Sigmoid colon (tissue), 6 donors: ENCODE measurements at regions not wholly inside any gene's neighbourhood (a gene's known extent, or its start where the extent isn't known, plus 50 kb on each side); places are given as distances from the start of the nearest gene placed in this dataset.

ENCODE experiments used
- DNase-seq: peaks from one replicate; pipeline ENCODE4 v3.0.0-alpha.2; 2019
- H3K27ac ChIP-seq, 4 donors: fragments of 200-600 bp; sonication (generic); one replicate each; pipeline ENCODE4 v1.5.1; 2016 to 2019; ENCODE audit warnings: mild to moderate bottlenecking in 1 of 4
- H3K27me3 ChIP-seq, 3 donors: fragments of 200-600 bp; sonication (generic); one replicate each; pipeline ENCODE4 v1.5.1; 2019; ENCODE audit warnings: mild to moderate bottlenecking in 1 of 3
- H3K36me3 ChIP-seq, 4 donors: fragments of 200-600 bp; sonication (generic); one replicate each; pipeline ENCODE4 v1.5.1; 2016 to 2019
- H3K4me1 ChIP-seq, 4 donors: fragments of 200-600 bp; sonication (generic); one replicate each; pipeline ENCODE4 v1.5.1; 2017 to 2019
- H3K4me3 ChIP-seq, 4 donors: fragments of 200-600 bp; sonication (generic); one replicate each; pipeline ENCODE4 v1.5.1; 2017 to 2019; ENCODE audit warnings: mild to moderate bottlenecking in 2 of 4, moderate library complexity in 1 of 4
- H3K9me3 ChIP-seq, 4 donors: fragments of 200-600 bp in 3 of 4; sonication (generic) in 3 of 4; one replicate each; pipeline versions ENCODE4 v1.5.1 to v1.6.1; 2013 to 2019
- CTCF ChIP-seq, 4 experiments: fragments of 450-650 bp in 3 of 4; fragments of 200-600 bp in 1 of 4; IDR thresholded peaks; one replicate each; pipeline ENCODE4 v1.5.1; 2016 to 2019; ENCODE audit warnings: antibody characterized with exemption in 4 of 4, mild to moderate bottlenecking in 3 of 4, moderate library complexity in 2 of 4
- EP300 ChIP-seq, 4 donors: sonication (generic); formaldehyde crosslinking; IDR thresholded peaks; one replicate each; pipeline ENCODE4 v1.6.1; 2017; ENCODE audit warnings: antibody characterized with exemption in 4 of 4
- POLR2A ChIP-seq, 2 donors: fragments of 450-650 bp; IDR thresholded peaks; one replicate each; pipeline ENCODE4 v1.6.1; 2016; ENCODE audit warnings: antibody characterized with exemption in 2 of 2, mild to moderate bottlenecking in 2 of 2, moderate library complexity in 2 of 2
- POLR2AphosphoS5 ChIP-seq, 4 donors: sonication (generic); formaldehyde crosslinking; IDR thresholded peaks; one replicate each; pipeline ENCODE4 v1.6.1; 2017; ENCODE audit warnings: antibody characterized with exemption in 4 of 4
- WGBS, 2 donors: extraction: QIAGEN DNeasy Blood & Tissue Kit; methylation state at CpG; one replicate each; pipeline ENCODE4 v1.1.7; 2013; 5-methylcytosine and 5-hydroxymethylcytosine counted together
- intact Hi-C: fragments of 100-400 bp; cut with DNase I; formaldehyde crosslinking; loops from one replicate; pipeline ENCODE4 v1.15.1; 2023
- donor health status: healthy with polysubstance abuse.
- donor health status: healthy.

- 78 to 83% methylated on average over 4 of the region's 4 CpGs for WGBS, 2 donors
These were observed 341.2 kb upstream of the NAV3 start for GRCh38 chr12:77489331-77489970.

GRCh38 chr12:77488041-77488620 is 342.6 kb upstream of the NAV3 start:
- intact Hi-C loops, result no loop called here
- 72 to 77% methylated on average over 2 of the region's 2 CpGs for WGBS, 2 donors
- no peaks in the 10 kb centered on the region for H3K36me3 ChIP-seq
- TF ChIP-seq POLR2A (IDR thresholded peaks at IDR 0.05) (no peak), CTCF (IDR thresholded peaks at IDR 0.05) (no peak), POLR2AphosphoS5 (IDR thresholded peaks at IDR 0.05) (no peak), EP300 (IDR thresholded peaks at IDR 0.05) (no peak)
- H3K27me3 ChIP-seq, result no peaks in the 10 kb centered on the region
- H3K4me3 ChIP-seq, result no peak overlapping the region
- H3K9me3 ChIP-seq, result no peaks in the 10 kb centered on the region
- no peak overlapping the region for H3K27ac ChIP-seq
- H3K4me1 ChIP-seq, result no peaks in the 10 kb centered on the region
- DNase-seq, result no peak

More at GRCh38 chr12:77489331-77489970, 341.2 kb upstream of the NAV3 start:
- no peak overlapping the region for H3K27ac ChIP-seq
- no peaks in the 10 kb centered on the region for H3K4me1 ChIP-seq
- DNase-seq, result no peak
- no peaks in the 10 kb centered on the region for H3K9me3 ChIP-seq
- no peaks in the 10 kb centered on the region for H3K27me3 ChIP-seq
- no peak overlapping the region for H3K4me3 ChIP-seq
- no peak for TF ChIP-seq POLR2AphosphoS5 (IDR thresholded peaks at IDR 0.05)
- no peaks in the 10 kb centered on the region for H3K36me3 ChIP-seq
- intact Hi-C loops, result no loop called here

GRCh38 chr12:77486872-77487271 is 343.8 kb upstream of the NAV3 start:
- DNase-seq, result no peak
- 52 to 80% methylated on average over 1 of the region's 1 CpG for WGBS, 2 donors
- H3K9me3 ChIP-seq, result no peaks in the 10 kb centered on the region
- H3K27me3 ChIP-seq, result no peaks in the 10 kb centered on the region
- H3K4me1 ChIP-seq, result no peaks in the 10 kb centered on the region
- intact Hi-C loops, result no loop called here
- H3K27ac ChIP-seq, result no peak overlapping the region
- no peaks in the 10 kb centered on the region for H3K36me3 ChIP-seq
- TF ChIP-seq CTCF (IDR thresholded peaks at IDR 0.05), result no peak
- TF ChIP-seq POLR2A (IDR thresholded peaks at IDR 0.05), result no peak
- TF ChIP-seq POLR2AphosphoS5 (IDR thresholded peaks at IDR 0.05), result no peak
- TF ChIP-seq EP300 (IDR thresholded peaks at IDR 0.05), result no peak
- no peak overlapping the region for H3K4me3 ChIP-seq

GRCh38 chr12:77485961-77486854 is 344.5 kb upstream of the NAV3 start:
- TF ChIP-seq EP300 (IDR thresholded peaks at IDR 0.05) (no peak), POLR2A (IDR thresholded peaks at IDR 0.05) (no peak), CTCF (IDR thresholded peaks at IDR 0.05) (no peak), POLR2AphosphoS5 (IDR thresholded peaks at IDR 0.05) (no peak)
- no peaks in the 10 kb centered on the region for H3K4me1 ChIP-seq
- H3K36me3 ChIP-seq, result no peaks in the 10 kb centered on the region
- no peak overlapping the region for H3K4me3 ChIP-seq
- no peak for DNase-seq
- intact Hi-C loops, result no loop called here
- WGBS, 2 donors, result 86 to 89% methylated on average over 3 of the region's 3 CpGs
- H3K27me3 ChIP-seq, result no peaks in the 10 kb centered on the region
- no peaks in the 10 kb centered on the region for H3K9me3 ChIP-seq
- no peak overlapping the region for H3K27ac ChIP-seq

GRCh38 chr12:77481687-77482086 is 349.0 kb upstream of the NAV3 start:
- WGBS, 2 donors, result 68 to 85% methylated on average over 1 of the region's 1 CpG
- no peaks in the 10 kb centered on the region for H3K27me3 ChIP-seq
- no peak for DNase-seq
- intact Hi-C loops, result no loop called here
- H3K36me3 ChIP-seq, result no peaks in the 10 kb centered on the region
- H3K9me3 ChIP-seq, result no peaks in the 10 kb centered on the region
- no peak overlapping the region for H3K27ac ChIP-seq
- TF ChIP-seq POLR2AphosphoS5 (IDR thresholded peaks at IDR 0.05) (no peak), POLR2A (IDR thresholded peaks at IDR 0.05) (no peak), CTCF (IDR thresholded peaks at IDR 0.05) (no peak), EP300 (IDR thresholded peaks at IDR 0.05) (no peak)
- no peak overlapping the region for H3K4me3 ChIP-seq
- H3K4me1 ChIP-seq, result no peaks in the 10 kb centered on the region
